Fibroblast of lung (primary cell): ENCODE measurements at regions not wholly inside any gene's neighbourhood (a gene's known extent, or its start where the extent isn't known, plus 50 kb on each side); places are given as distances from the start of the nearest gene placed in this dataset.

Experiments used
- DNase-seq, 2 donors: peaks; one replicate each; pipeline versions ENCODE4 v3.0.0 to v3.0.0-alpha.2; 2010; ENCODE audit warnings: low read depth in 2 of 2
- H2AFZ ChIP-seq: 2 replicates; pipeline ENCODE4 v1.5.1; 2012; ENCODE audit warnings: low read length, control low read depth, inconsistent platforms
- H3K27ac ChIP-seq: 2 replicates; pipeline ENCODE4 v1.5.1; 2011; ENCODE audit warnings: low read length, control low read depth; ENCODE audit not compliant: insufficient read depth
- H3K27me3 ChIP-seq: 2 replicates; pipeline ENCODE4 v1.5.1; 2011; ENCODE audit warnings: mild to moderate bottlenecking, low read length; ENCODE audit not compliant: control insufficient read depth, insufficient read depth
- H3K36me3 ChIP-seq: 2 replicates; pipeline ENCODE4 v1.5.1; 2011; ENCODE audit warnings: low read length; ENCODE audit not compliant: control insufficient read depth, insufficient read depth
- H3K4me1 ChIP-seq: 2 replicates; pipeline ENCODE4 v1.5.1; 2011; ENCODE audit warnings: low read length; ENCODE audit not compliant: control insufficient read depth, insufficient read depth; ENCODE audit errors: extremely low read depth
- H3K4me2 ChIP-seq: 2 replicates; pipeline ENCODE4 v1.5.1; 2011; ENCODE audit warnings: low read length, control low read depth; ENCODE audit not compliant: insufficient read depth; ENCODE audit errors: extremely low read depth
- H3K4me3 ChIP-seq, 4 experiments: fragments of 200-600 bp in 1 of 4; sonication (generic) in 1 of 4; replicated peaks in 1 of 4; 2 replicates each; pipeline ENCODE4 v1.5.1; 2011 to 2016; ENCODE audit warnings: low read length in 4 of 4, low read depth in 3 of 4, mild to moderate bottlenecking in 3 of 4, control low read depth in 2 of 4, inconsistent platforms in 1 of 4, mixed read lengths in 1 of 4; ENCODE audit not compliant: insufficient read depth in 1 of 4; ENCODE audit errors: control extremely low read depth in 1 of 4
- H3K79me2 ChIP-seq: 2 replicates; pipeline ENCODE4 v1.5.1; 2012; ENCODE audit warnings: mild to moderate bottlenecking, low read length, inconsistent platforms; ENCODE audit not compliant: control insufficient read depth, insufficient read depth
- H3K9ac ChIP-seq: 2 replicates; pipeline ENCODE4 v1.5.1; 2011; ENCODE audit warnings: mild to moderate bottlenecking, low read length, control low read depth; ENCODE audit not compliant: insufficient read depth
- H3K9me3 ChIP-seq: 2 replicates; pipeline ENCODE4 v1.5.1; 2012; ENCODE audit warnings: low read depth, low read length; ENCODE audit not compliant: control insufficient read depth, insufficient read depth
- H4K20me1 ChIP-seq: 2 replicates; pipeline ENCODE4 v1.5.1; 2011; ENCODE audit warnings: low read length; ENCODE audit not compliant: control insufficient read depth, insufficient read depth; ENCODE audit errors: extremely low read depth
- CTCF ChIP-seq, 2 donors: IDR thresholded peaks in 1 of 2; conservative IDR thresholded peaks in 1 of 2; 1 replicate in 1 of 2; 2 replicates in 1 of 2; pipeline ENCODE4 v1.5.1; 2011 to 2012; ENCODE audit warnings: low read length in 2 of 2, control low read depth in 1 of 2, inconsistent platforms in 1 of 2, low read depth in 1 of 2, mild to moderate bottlenecking in 1 of 2
- EZH2 ChIP-seq: IDR thresholded peaks from 2 replicates; pipeline ENCODE4 v1.5.1; 2012; ENCODE audit warnings: low read length, control low read depth, mild to moderate bottlenecking; ENCODE audit errors: missing control alignments

DNA sequence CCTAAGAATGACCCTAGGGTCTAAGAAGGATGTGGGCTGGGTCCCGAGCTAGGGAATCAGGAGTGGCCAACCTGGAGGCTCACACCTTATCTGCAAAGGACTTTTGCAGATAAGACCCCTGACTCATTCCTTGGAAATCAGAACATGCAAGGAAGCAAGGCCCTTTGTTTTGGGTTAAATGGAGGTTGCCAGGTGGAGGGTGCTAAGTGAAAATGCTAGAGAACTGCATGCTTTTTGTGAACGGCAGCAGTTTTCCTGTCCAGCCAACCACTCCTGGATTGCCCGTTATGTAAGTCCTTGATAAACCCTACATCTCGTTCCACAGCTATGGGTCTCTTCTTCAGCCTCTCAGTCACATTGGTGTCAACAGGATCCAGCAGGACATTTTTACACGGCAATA, 52.1 kb upstream of the CST7 start:
- H3K27ac ChIP-seq, result no peak overlapping the region

GRCh38 chr20:24897974-24898373, 51.1 kb upstream of the CST7 start:
- Histone ChIP-seq H3K4me3 (no peak overlapping the region), H3K4me1 (no peaks in the 10 kb centered on the region), H3K4me2 (no peak overlapping the region), H4K20me1 (no peaks in the 10 kb centered on the region), H2AFZ (no peak overlapping the region), H3K9me3 (no peaks in the 10 kb centered on the region), H3K27ac (no peak overlapping the region), H3K36me3 (no peaks in the 10 kb centered on the region), H3K27me3 (no peaks in the 10 kb centered on the region), H3K79me2 (no peaks in the 10 kb centered on the region), H3K9ac (no peak overlapping the region)
- TF ChIP-seq EZH2, result no peak
- TF ChIP-seq CTCF (conservative IDR thresholded peaks at IDR 0.05 in 1 of 2, IDR thresholded peaks at IDR 0.05 in 1 of 2; ENCODE audit: low read depth in 1 of 2, low read length in 2 of 2), result no peak
- no peak for DNase-seq

More for the DNA sequence above, 52.1 kb upstream of the CST7 start:
- Histone ChIP-seq H3K36me3 (no peaks in the 10 kb centered on the region), H3K9ac (no peak overlapping the region), H2AFZ (no peak overlapping the region), H3K4me3 (no peak overlapping the region), H3K4me2 (no peak overlapping the region), H3K27me3 (no peaks in the 10 kb centered on the region), H4K20me1 (no peaks in the 10 kb centered on the region), H3K9me3 (no peaks in the 10 kb centered on the region), H3K4me1 (no peaks in the 10 kb centered on the region), H3K79me2 (no peaks in the 10 kb centered on the region)
- DNase-seq, result no peak
- TF ChIP-seq EZH2 (no peak), CTCF (conservative IDR thresholded peaks at IDR 0.05 in 1 of 2, IDR thresholded peaks at IDR 0.05 in 1 of 2; ENCODE audit: low read depth in 1 of 2, low read length in 2 of 2) (no peak)

DNA sequence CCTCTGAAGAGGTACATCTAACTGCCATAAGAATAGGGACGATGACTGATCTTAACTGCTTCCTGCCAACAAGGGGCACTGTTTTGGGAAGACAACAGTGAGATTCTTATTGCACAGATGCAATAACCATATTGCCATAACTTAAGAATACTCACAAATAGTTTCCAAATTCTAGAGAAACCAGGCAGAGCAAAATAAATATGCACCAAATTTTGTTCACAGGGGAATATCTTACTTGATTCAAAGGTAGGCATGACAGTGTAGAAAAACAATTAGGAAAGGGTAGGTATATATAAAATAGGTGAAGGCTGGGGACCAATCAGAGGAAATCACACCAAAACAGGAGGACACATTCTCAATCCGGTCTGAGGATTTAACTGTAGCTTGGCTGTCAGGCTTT, 49.9 kb upstream of the CST7 start:
- Histone ChIP-seq H3K9me3 (no peaks in the 10 kb centered on the region), H3K4me3 (no peak overlapping the region), H3K36me3 (no peaks in the 10 kb centered on the region), H3K27me3 (no peaks in the 10 kb centered on the region), H2AFZ (no peak overlapping the region), H3K79me2 (no peaks in the 10 kb centered on the region), H3K4me2 (no peak overlapping the region), H4K20me1 (no peaks in the 10 kb centered on the region), H3K4me1 (no peaks in the 10 kb centered on the region), H3K9ac (no peak overlapping the region), H3K27ac (no peak overlapping the region)
- DNase-seq, result no peak
- TF ChIP-seq EZH2 (no peak), CTCF (conservative IDR thresholded peaks at IDR 0.05 in 1 of 2, IDR thresholded peaks at IDR 0.05 in 1 of 2; ENCODE audit: low read depth in 1 of 2, low read length in 2 of 2) (no peak)
